NCI-H128 (cell line): ENCODE measurements at regions not wholly inside any gene's neighbourhood (a gene's known extent, or its start where the extent isn't known, plus 50 kb on each side); places are given as distances from the start of the nearest gene placed in this dataset.
"Not testable (repeated sequence)": the region's sequence is repeated elsewhere in the genome, so short reads cannot be mapped to it uniquely, and the experiment has no call there.

ENCODE experiments used
- DNase-seq: peaks from one replicate; lab custom pipeline; 2025; ENCODE audit not compliant: unreplicated experiment; lab: John Stamatoyannopoulos, UW

- not testable (repeated sequence) for DNase-seq
Observed at GRCh38 chr11:67940440-67940839, 63.5 kb downstream of the UNC93B1 start.

- DNase-seq = not testable (repeated sequence)
Observed at GRCh38 chr11:67938964-67939363, 64.9 kb downstream of the UNC93B1 start.

GRCh38 chr11:67938371-67938770, 65.5 kb downstream of the UNC93B1 start:
- not testable (repeated sequence) for DNase-seq

GRCh38 chr11:67923565-67923964, 80.3 kb downstream of the UNC93B1 start:
- not testable (repeated sequence) for DNase-seq

GRCh38 chr11:67920546-67920945, 83.4 kb downstream of the UNC93B1 start:
- DNase-seq = not testable (repeated sequence)

GRCh38 chr11:67912184-67912583, 91.7 kb downstream of the UNC93B1 start:
- DNase-seq = not testable (repeated sequence)

GRCh38 chr11:67911211-67911610, 92.7 kb downstream of the UNC93B1 start:
- not testable (repeated sequence) for DNase-seq

- not testable (repeated sequence) for DNase-seq
Observed at GRCh38 chr11:67910803-67911202, 93.1 kb downstream of the UNC93B1 start.

GRCh38 chr11:67906969-67907368, 96.9 kb downstream of the UNC93B1 start:
- not testable (repeated sequence) for DNase-seq

GRCh38 chr11:67899462-67899861, 104.4 kb downstream of the UNC93B1 start:
- not testable (repeated sequence) for DNase-seq

GRCh38 chr11:67893487-67893886, 110.4 kb downstream of the UNC93B1 start:
- not testable (repeated sequence) for DNase-seq

GRCh38 chr11:67889646-67890045, 114.3 kb downstream of the UNC93B1 start:
- DNase-seq = not testable (repeated sequence)

GRCh38 chr11:67888056-67888455, 115.8 kb downstream of the UNC93B1 start:
- DNase-seq = not testable (repeated sequence)

GRCh38 chr11:67886672-67887071, 117.2 kb downstream of the UNC93B1 start:
- DNase-seq = not testable (repeated sequence)

GRCh38 chr11:67886207-67886606, 117.7 kb downstream of the UNC93B1 start:
- DNase-seq = not testable (repeated sequence)

- DNase-seq = not testable (repeated sequence)
Observed at GRCh38 chr11:67885574-67885973, 118.3 kb downstream of the UNC93B1 start.

GRCh38 chr11:67884761-67885558, 118.9 kb downstream of the UNC93B1 start:
- not testable (repeated sequence) for DNase-seq

GRCh38 chr11:67884073-67884757, 119.7 kb downstream of the UNC93B1 start:
- not testable (repeated sequence) for DNase-seq

GRCh38 chr11:67882304-67882703, 121.6 kb downstream of the UNC93B1 start:
- not testable (repeated sequence) for DNase-seq

GRCh38 chr11:67881836-67882235, 122.1 kb downstream of the UNC93B1 start:
- DNase-seq = not testable (repeated sequence)

- DNase-seq = not testable (repeated sequence)
Observed at GRCh38 chr11:67880594-67881196, 123.2 kb downstream of the UNC93B1 start.
